Spleen (tissue), 7 donors: ENCODE measurements at regions not wholly inside any gene's neighbourhood (a gene's known extent, or its start where the extent isn't known, plus 50 kb on each side); places are given as distances from the start of the nearest gene placed in this dataset.

Experiments used
- CTCF ChIP-seq, 11 experiments: fragments of 200-600 bp in 7 of 11; fragments of 450-650 bp in 4 of 11; sonication (generic) in 4 of 11; IDR thresholded peaks in 8 of 11; conservative IDR thresholded peaks in 3 of 11; 1 replicate in 7 of 11; 2 replicates in 4 of 11; pipeline versions ENCODE4 v1.4.0 to v1.8.0; 2016 to 2021; ENCODE audit warnings: antibody characterized with exemption in 11 of 11, inconsistent platforms in 4 of 11, mild to moderate bottlenecking in 1 of 11
- POLR2A ChIP-seq, 3 donors: fragments of 450-650 bp; IDR thresholded peaks; one replicate each; pipeline ENCODE4 v1.5.1; 2017; ENCODE audit warnings: antibody characterized with exemption in 3 of 3, mild to moderate bottlenecking in 1 of 3
- POLR2AphosphoS5 ChIP-seq, 3 donors: sonication (generic); formaldehyde crosslinking; IDR thresholded peaks; one replicate each; pipeline ENCODE4 v1.5.1; 2017; ENCODE audit warnings: antibody characterized with exemption in 3 of 3
- donor health status: DM: no; HTN: no; CAD: no; lungs with moderate emphysema.
- donor health status: DM: no; HTN: no; CAD: no.
- donor health status: DM: no; HTN: no; CAD: no.

DNA sequence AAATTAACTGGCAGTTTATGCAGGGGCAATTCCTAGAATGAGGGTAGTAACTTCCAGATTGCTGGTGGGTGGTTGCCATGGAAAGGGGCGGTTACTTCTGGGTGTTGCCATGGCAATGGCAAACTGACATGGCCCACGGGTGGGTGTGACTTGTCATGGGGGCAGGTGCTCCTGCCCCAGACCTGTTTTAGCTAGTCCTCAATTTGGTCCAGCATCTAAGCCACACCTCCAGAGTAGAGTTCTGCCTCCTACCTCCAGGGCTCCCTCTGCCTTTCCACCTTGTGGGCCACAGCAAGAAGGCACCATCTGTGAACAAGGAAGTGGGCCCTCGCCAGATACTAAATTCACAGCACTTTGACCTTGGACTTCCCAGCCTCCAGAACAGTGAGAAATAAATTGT is 148.7 kb downstream of the TFCP2L1 start:
- TF ChIP-seq POLR2A (IDR thresholded peaks at IDR 0.05) (no peak), CTCF (IDR thresholded peaks at IDR 0.05 in 8 of 11, conservative IDR thresholded peaks at IDR 0.05 in 3 of 11) (no peak), POLR2AphosphoS5 (IDR thresholded peaks at IDR 0.05) (no peak)
